HepG2 (cell line): ENCODE measurements at regions not wholly inside any gene's neighbourhood (a gene's known extent, or its start where the extent isn't known, plus 50 kb on each side); places are given as distances from the start of the nearest gene placed in this dataset.

ENCODE experiments used
- CEBPB ChIP-seq: IDR thresholded peaks from 2 replicates; pipeline ENCODE4 v1.6.1; 2011; ENCODE audit warnings: low read depth, low read length, improper control_type of control experiment, borderline replicate concordance
- CTCF ChIP-seq: sonication (generic); formaldehyde crosslinking; IDR thresholded peaks from 2 replicates; pipeline ENCODE4 v1.5.0; 2020; ENCODE audit warnings: mild to moderate bottlenecking, missing genetic modification reagents, moderate library complexity
- MAX ChIP-seq: IDR thresholded peaks from 2 replicates; pipeline ENCODE4 v1.6.1; 2012; ENCODE audit warnings: inconsistent platforms
- PATZ1 ChIP-seq: sonication (generic); formaldehyde crosslinking; IDR thresholded peaks from 2 replicates; pipeline ENCODE4 v1.4.0; 2020; ENCODE audit warnings: missing genetic modification reagents
- PHB2 ChIP-seq: fragments of 450-650 bp; IDR thresholded peaks from 2 replicates; pipeline ENCODE4 v1.6.1; 2018; ENCODE audit not compliant: partially characterized antibody
- PHF8 ChIP-seq: sonication (generic); formaldehyde crosslinking; IDR thresholded peaks from 2 replicates; pipeline ENCODE4 v1.5.0; 2020; ENCODE audit warnings: missing genetic modification reagents
- POLR2A ChIP-seq, 2 experiments: IDR thresholded peaks; 2 replicates each; pipeline ENCODE4 v1.6.1; 2011; ENCODE audit warnings: low read depth in 2 of 2, low read length in 2 of 2, mild to moderate bottlenecking in 1 of 2, moderate library complexity in 1 of 2; ENCODE audit not compliant: insufficient read depth in 1 of 2
- RARA ChIP-seq: IDR thresholded peaks from 2 replicates; pipeline ENCODE4 v1.6.1; 2016; ENCODE audit warnings: missing genetic modification reagents, missing compliant biosample characterization
- RFXANK ChIP-seq: IDR thresholded peaks from 2 replicates; pipeline ENCODE4 v1.6.1; 2016
- ZNF121 ChIP-seq: sonication (generic); formaldehyde crosslinking; IDR thresholded peaks from 2 replicates; pipeline ENCODE4 v1.5.0; 2020; ENCODE audit warnings: mild to moderate bottlenecking, missing genetic modification reagents
- ZNF264 ChIP-seq: sonication (generic); formaldehyde crosslinking; IDR thresholded peaks from 2 replicates; pipeline ENCODE4 v1.4.0; 2020; ENCODE audit warnings: missing genetic modification reagents
- ZNF709 ChIP-seq: sonication (generic); formaldehyde crosslinking; IDR thresholded peaks from 2 replicates; pipeline ENCODE4 v1.5.0; 2020; ENCODE audit warnings: mild to moderate bottlenecking, missing genetic modification reagents

- no peak for TF ChIP-seq PATZ1 (CRISPR knock-in tag)
- no peak for TF ChIP-seq POLR2A (IDR thresholded peaks at IDR 0.05; ENCODE audit: insufficient read depth in 1 of 2, low read depth in 2 of 2, low read length in 2 of 2)
- no peak for TF ChIP-seq CTCF (CRISPR knock-in tag)
- TF ChIP-seq PHB2: no peak
- TF ChIP-seq CEBPB: no peak
- no peak for TF ChIP-seq ZNF709
- TF ChIP-seq ZNF264 (CRISPR knock-in tag): no peak
- TF ChIP-seq MAX: no peak
- TF ChIP-seq ZNF121: no peak
- no peak for TF ChIP-seq PHF8 (CRISPR knock-in tag)
- TF ChIP-seq RARA: no peak
- no peak for TF ChIP-seq RFXANK (CRISPR knock-in tag)
Measured at GRCh38 chr6:156082012-156082411, 626.4 kb upstream of the NOX3 start.
